ENCODE measurements at regions not wholly inside any gene's neighbourhood (a gene's known extent, or its start where the extent isn't known, plus 50 kb on each side); places are given as distances from the start of the nearest gene placed in this dataset.
"Not testable (repeated sequence)": the region's sequence is repeated elsewhere in the genome, so short reads cannot be mapped to it uniquely, and the experiment has no call there.

GRCh38 chr2:155525199-155525598 is 807.3 kb downstream of the NR4A2 start:
- DNase-seq (ENCODE audit: extremely low read depth in 1 of 11, low read depth in 9 of 11, low spot score in 4 of 11), result no peak

DNA sequence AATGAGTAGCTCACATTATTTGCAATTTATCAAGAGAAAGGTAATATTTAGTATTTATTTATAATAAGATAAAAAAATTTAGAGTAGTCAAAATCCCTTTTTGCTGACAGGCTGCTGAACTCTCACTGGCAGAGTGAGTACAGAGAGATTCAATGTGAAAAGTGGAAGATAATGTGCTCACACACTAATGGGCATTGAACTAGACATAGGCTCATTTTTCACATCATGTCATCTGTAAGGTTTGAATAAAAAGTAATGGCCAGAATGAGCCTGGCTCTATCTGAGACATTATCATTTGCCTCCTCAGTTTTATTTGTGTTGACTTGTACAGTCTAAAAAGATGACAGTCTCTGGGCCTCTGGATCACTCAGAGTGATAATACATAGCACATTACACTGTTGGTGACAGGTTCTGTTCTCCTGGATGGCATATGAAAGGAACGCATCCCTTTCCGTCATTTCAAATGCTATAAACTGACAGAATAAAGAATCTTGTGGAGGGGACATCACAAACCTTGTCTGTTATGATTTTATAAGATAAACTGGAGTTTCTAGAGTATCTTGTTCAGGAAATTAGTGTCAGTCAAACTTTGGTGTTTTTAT is 812.9 kb downstream of the NR4A2 start:
- no peak for DNase-seq (ENCODE audit: extremely low read depth in 1 of 11, low read depth in 9 of 11, low spot score in 4 of 11)

GRCh38 chr2:155518094-155518493 is 814.4 kb downstream of the NR4A2 start:
- no peak for DNase-seq (ENCODE audit: extremely low read depth in 1 of 11, low read depth in 9 of 11, low spot score in 4 of 11)

- no peak for DNase-seq (ENCODE audit: extremely low read depth in 1 of 11, low read depth in 9 of 11, low spot score in 4 of 11)
These were observed 815.2 kb downstream of the NR4A2 start for GRCh38 chr2:155517362-155517761.

DNA sequence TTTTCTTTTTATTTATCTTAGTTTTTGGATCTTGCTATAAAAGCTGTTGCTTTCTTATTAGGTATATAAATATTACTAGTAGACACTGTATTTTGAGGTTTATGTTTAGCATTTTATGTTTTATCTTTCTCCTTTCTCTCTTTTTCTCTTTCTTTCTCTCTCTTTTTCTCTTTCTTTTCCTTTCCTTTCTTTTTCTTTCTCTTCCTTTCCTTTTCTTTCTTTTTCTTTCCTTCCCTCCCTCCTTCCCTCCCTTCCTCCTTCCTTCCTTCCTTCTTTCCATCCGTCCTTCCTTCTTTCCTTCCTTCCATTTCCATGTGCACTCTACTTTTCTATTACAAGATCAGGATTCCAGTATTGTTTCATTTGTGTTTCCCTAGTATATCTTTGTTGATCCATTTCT is 814.8 kb downstream of the KCNJ3 start:
- DNase-seq (ENCODE audit: extremely low read depth in 1 of 11, low read depth in 9 of 11, low spot score in 4 of 11), result no peak

DNA sequence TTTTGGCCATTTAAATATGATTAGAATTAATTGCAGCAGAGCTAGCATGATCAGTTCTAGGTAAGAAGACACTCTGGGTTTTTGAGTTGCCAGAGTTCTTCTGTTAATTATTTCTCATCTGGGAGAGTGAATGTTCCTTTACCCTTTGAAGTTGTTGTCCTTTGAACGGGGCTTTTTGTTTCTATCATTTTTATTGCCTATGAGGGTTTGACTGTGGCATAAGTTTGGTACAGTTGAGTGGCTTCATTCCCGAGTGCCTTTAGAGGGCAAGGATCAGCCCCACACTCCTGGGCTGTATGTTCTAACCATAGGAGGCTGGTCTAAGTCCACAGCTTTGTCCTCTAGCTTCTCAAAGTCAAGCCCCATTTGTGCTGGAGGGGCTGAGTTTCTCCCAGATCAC is 804.3 kb downstream of the KCNJ3 start:
- DNase-seq (ENCODE audit: extremely low read depth in 1 of 11, low read depth in 9 of 11, low spot score in 4 of 11), result no peak

GRCh38 chr2:155498106-155498505 is 799.6 kb downstream of the KCNJ3 start:
- DNase-seq (ENCODE audit: extremely low read depth in 1 of 11, low read depth in 9 of 11, low spot score in 4 of 11), result no peak

GRCh38 chr2:155494744-155495143 is 796.2 kb downstream of the KCNJ3 start:
- no peak for DNase-seq (ENCODE audit: extremely low read depth in 1 of 11, low read depth in 9 of 11, low spot score in 4 of 11)

DNA sequence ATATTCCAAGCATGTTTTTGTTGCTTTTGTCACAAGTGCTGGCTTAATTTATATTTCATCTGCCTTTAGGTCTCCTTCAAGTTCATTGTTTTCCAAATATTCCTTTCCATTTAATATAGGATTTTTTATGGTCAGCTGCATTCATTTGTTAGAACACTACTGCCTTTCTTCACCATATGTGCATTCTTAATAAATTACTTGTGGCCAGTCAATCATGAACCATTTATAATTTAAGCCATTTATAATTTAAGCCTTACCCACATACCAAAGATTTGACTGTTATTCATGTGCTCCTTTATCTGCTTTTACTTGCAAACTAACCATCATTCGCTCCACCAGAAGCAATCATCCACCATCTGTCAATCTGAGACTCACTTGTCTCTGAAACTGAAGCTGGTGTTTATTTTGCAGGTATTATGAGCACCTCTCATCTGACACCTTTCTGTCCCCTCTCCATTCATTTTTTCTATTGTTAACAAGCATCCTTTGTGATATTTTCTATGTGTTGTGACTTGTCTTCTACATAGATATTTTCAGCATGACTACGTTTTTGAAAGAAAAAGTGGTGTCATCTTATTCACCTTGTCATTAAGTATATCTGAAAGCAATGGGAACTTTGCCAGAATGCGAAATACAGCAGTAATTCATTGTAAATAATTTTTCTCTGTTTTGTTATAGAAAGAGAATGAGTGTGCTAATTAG is 786.8 kb downstream of the KCNJ3 start:
- no peak for DNase-seq (ENCODE audit: extremely low read depth in 1 of 11, low read depth in 9 of 11, low spot score in 4 of 11)

- DNase-seq (ENCODE audit: extremely low read depth in 1 of 11, low read depth in 9 of 11, low spot score in 4 of 11), result no peak
These were observed 782.6 kb downstream of the KCNJ3 start for GRCh38 chr2:155481141-155481540.

GRCh38 chr2:155472018-155472417 is 773.5 kb downstream of the KCNJ3 start:
- DNase-seq (ENCODE audit: extremely low read depth in 1 of 11, low read depth in 9 of 11, low spot score in 4 of 11), result not testable (repeated sequence)

- no peak for DNase-seq (ENCODE audit: extremely low read depth in 1 of 11, low read depth in 9 of 11, low spot score in 4 of 11)
These were observed 757.7 kb downstream of the KCNJ3 start for GRCh38 chr2:155456222-155456621.

GRCh38 chr2:155442755-155443372 is 744.4 kb downstream of the KCNJ3 start:
- no peak for DNase-seq (ENCODE audit: extremely low read depth in 1 of 11, low read depth in 9 of 11, low spot score in 4 of 11)

GRCh38 chr2:155442088-155442487 is 743.6 kb downstream of the KCNJ3 start:
- no peak for DNase-seq (ENCODE audit: extremely low read depth in 1 of 11, low read depth in 9 of 11, low spot score in 4 of 11)

- no peak for DNase-seq (ENCODE audit: extremely low read depth in 1 of 11, low read depth in 9 of 11, low spot score in 4 of 11)
These were observed 732.6 kb downstream of the KCNJ3 start for GRCh38 chr2:155431004-155431507.

DNA sequence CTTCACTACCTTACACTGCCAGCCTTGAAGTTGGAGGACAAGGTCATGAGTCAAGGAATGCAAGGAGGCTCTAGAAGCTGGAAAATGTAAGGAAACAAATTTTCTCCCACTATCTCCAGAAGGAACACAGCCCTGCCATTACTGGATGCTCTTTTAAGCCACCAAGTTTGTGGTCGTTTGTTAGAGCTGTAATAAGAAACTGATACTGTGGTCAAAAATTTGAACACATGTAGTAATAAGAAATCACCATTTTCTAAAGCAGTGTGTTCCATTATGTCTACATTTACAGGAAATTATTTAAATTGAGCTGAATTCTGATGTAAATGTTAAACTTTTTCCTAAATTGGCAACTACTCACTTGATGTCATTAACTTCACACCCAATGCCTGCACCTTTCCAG is 729.0 kb downstream of the KCNJ3 start:
- no peak for DNase-seq (ENCODE audit: extremely low read depth in 1 of 11, low read depth in 9 of 11, low spot score in 4 of 11)

GRCh38 chr2:155424518-155424917 is 726.0 kb downstream of the KCNJ3 start:
- no peak for DNase-seq (ENCODE audit: extremely low read depth in 1 of 11, low read depth in 9 of 11, low spot score in 4 of 11)

- DNase-seq (ENCODE audit: extremely low read depth in 1 of 11, low read depth in 9 of 11, low spot score in 4 of 11), result no peak
These were observed 720.3 kb downstream of the KCNJ3 start for GRCh38 chr2:155418753-155419152.

- DNase-seq (ENCODE audit: extremely low read depth in 1 of 11, low read depth in 9 of 11, low spot score in 4 of 11), result no peak
These were observed 714.1 kb downstream of the KCNJ3 start for GRCh38 chr2:155412598-155412997.

DNA sequence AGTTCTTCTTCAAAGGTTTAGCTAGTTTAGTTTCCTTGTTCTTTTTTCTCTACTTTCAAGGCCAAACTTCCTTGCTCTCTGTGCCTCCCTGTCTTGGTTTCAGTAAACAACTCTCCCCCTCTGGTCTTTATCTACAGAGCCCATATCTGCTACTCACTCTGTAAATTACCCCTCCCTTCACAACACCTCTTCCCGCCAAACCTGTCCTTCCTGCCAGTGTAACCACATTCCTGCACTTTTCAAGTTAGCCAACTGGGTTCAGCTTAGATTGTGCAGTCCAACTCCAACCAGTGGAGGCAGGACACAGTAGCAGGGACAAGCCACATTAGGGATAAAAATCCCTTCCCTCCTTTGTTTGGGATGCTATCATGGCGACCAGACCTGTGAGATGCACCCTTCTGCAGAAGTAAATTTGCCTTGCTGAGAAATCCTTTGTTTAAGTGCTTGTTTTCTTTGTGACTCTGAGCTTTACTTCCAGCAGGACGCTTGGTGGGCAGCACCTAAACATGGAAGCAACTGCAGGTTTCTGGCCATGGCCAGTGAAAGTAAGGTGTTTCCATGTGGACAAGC is 706.0 kb downstream of the KCNJ3 start:
- no peak for DNase-seq (ENCODE audit: extremely low read depth in 1 of 11, low read depth in 9 of 11, low spot score in 4 of 11)

Measured in renal cortex interstitium (tissue), 11 donors.